Activated CD8-positive, alpha-beta memory T cell treated with anti-CD3 and anti-CD28 coated beads for 24 hours (primary cell): ENCODE measurements at regions not wholly inside any gene's neighbourhood (a gene's known extent, or its start where the extent isn't known, plus 50 kb on each side); places are given as distances from the start of the nearest gene placed in this dataset.

Experiments
- DNase-seq: peaks from one replicate; pipeline ENCODE4 v3.0.0-alpha.2; 2020

- no peak for DNase-seq
Observed at GRCh38 chr18:38460657-38461056, 895.1 kb upstream of the CELF4 start.

GRCh38 chr18:38459131-38459994 lies 893.8 kb upstream of the CELF4 start:
- DNase-seq, result no peak

GRCh38 chr18:38458698-38459097 lies 893.1 kb upstream of the CELF4 start:
- no peak for DNase-seq

GRCh38 chr18:38456253-38456652 lies 890.7 kb upstream of the CELF4 start:
- DNase-seq, result no peak

- no peak for DNase-seq
Observed at GRCh38 chr18:38454764-38455469, 889.3 kb upstream of the CELF4 start.

- no peak for DNase-seq
Observed at GRCh38 chr18:38453880-38454279, 888.3 kb upstream of the CELF4 start.

- DNase-seq, result no peak
Observed at GRCh38 chr18:38450876-38451275, 885.3 kb upstream of the CELF4 start.

GRCh38 chr18:38445804-38446145 lies 880.2 kb upstream of the CELF4 start:
- DNase-seq, result no peak

- no peak for DNase-seq
Observed at GRCh38 chr18:38444971-38445803, 879.6 kb upstream of the CELF4 start.

GRCh38 chr18:38427736-38428135 lies 862.1 kb upstream of the CELF4 start:
- no peak for DNase-seq

GRCh38 chr18:38427234-38427633 lies 861.6 kb upstream of the CELF4 start:
- DNase-seq, result no peak

- DNase-seq, result no peak
Observed at GRCh38 chr18:38421872-38422615, 856.4 kb upstream of the CELF4 start.

GRCh38 chr18:38421021-38421420 lies 855.4 kb upstream of the CELF4 start:
- no peak for DNase-seq

- DNase-seq, result no peak
Observed at GRCh38 chr18:38420611-38421010, 855.0 kb upstream of the CELF4 start.

- no peak for DNase-seq
Observed at GRCh38 chr18:38415811-38416210, 850.2 kb upstream of the CELF4 start.

GRCh38 chr18:38413193-38413592 lies 847.6 kb upstream of the CELF4 start:
- DNase-seq, result no peak

- no peak for DNase-seq
Observed at GRCh38 chr18:38406607-38407006, 841.0 kb upstream of the CELF4 start.

- no peak for DNase-seq
Observed at GRCh38 chr18:38402509-38402908, 836.9 kb upstream of the CELF4 start.

GRCh38 chr18:38397094-38397493 lies 831.5 kb upstream of the CELF4 start:
- no peak for DNase-seq

- no peak for DNase-seq
Observed at GRCh38 chr18:38386146-38386545, 820.5 kb upstream of the CELF4 start.

- no peak for DNase-seq
Observed at GRCh38 chr18:38369772-38370690, 804.4 kb upstream of the CELF4 start.

- DNase-seq, result no peak
Observed at GRCh38 chr18:38368886-38369285, 803.3 kb upstream of the CELF4 start.
